GM21619 (cell line): ENCODE measurements at regions not wholly inside any gene's neighbourhood (a gene's known extent, or its start where the extent isn't known, plus 50 kb on each side); places are given as distances from the start of the nearest gene placed in this dataset.

Experiments used
- ATAC-seq: cut with Tn5 transposase; IDR thresholded peaks from one replicate; pipeline ENCODE4 v1.9.1; 2021; ENCODE audit not compliant: unreplicated experiment

GRCh38 chr2:16149349-16150243 lies 209.2 kb downstream of the MYCN start:
- ATAC-seq: no peak

- ATAC-seq: no peak
Measured at GRCh38 chr2:16148632-16149348, 208.4 kb downstream of the MYCN start.

GRCh38 chr2:16142383-16143361 lies 202.3 kb downstream of the MYCN start:
- no peak for ATAC-seq

GRCh38 chr2:16141641-16141921 lies 201.2 kb downstream of the MYCN start:
- ATAC-seq: no peak

GRCh38 chr2:16140771-16141640 lies 200.7 kb downstream of the MYCN start:
- ATAC-seq: no peak

GRCh38 chr2:16139663-16140615 lies 199.6 kb downstream of the MYCN start:
- ATAC-seq: no peak

GRCh38 chr2:16138811-16139662 lies 198.7 kb downstream of the MYCN start:
- no peak for ATAC-seq

GRCh38 chr2:16137080-16137755 lies 196.9 kb downstream of the MYCN start:
- no peak for ATAC-seq

GRCh38 chr2:16136461-16137035 lies 196.2 kb downstream of the MYCN start:
- ATAC-seq: no peak

GRCh38 chr2:16135913-16136310 lies 195.6 kb downstream of the MYCN start:
- no peak for ATAC-seq

- ATAC-seq: no peak
Measured at GRCh38 chr2:16135196-16135912, 195.0 kb downstream of the MYCN start.

GRCh38 chr2:16134436-16135165 lies 194.3 kb downstream of the MYCN start:
- ATAC-seq: no peak

- no peak for ATAC-seq
Measured at GRCh38 chr2:16130906-16131400, 190.6 kb downstream of the MYCN start.

GRCh38 chr2:16130541-16130880 lies 190.2 kb downstream of the MYCN start:
- no peak for ATAC-seq

GRCh38 chr2:16129716-16130540 lies 189.6 kb downstream of the MYCN start:
- ATAC-seq: no peak
